Neuron (in vitro differentiated cells): ENCODE measurements at regions not wholly inside any gene's neighbourhood (a gene's known extent, or its start where the extent isn't known, plus 50 kb on each side); places are given as distances from the start of the nearest gene placed in this dataset.

Experiments used
- H2AFZ ChIP-seq: one replicate; pipeline ENCODE4 v1.6.1; 2013; ENCODE audit warnings: low read depth, mild to moderate bottlenecking, inconsistent platforms, low read length, moderate library complexity
- H3K27me3 ChIP-seq: one replicate; pipeline ENCODE4 v1.6.1; 2013; ENCODE audit warnings: low read length; ENCODE audit not compliant: insufficient read depth
- H3K36me3 ChIP-seq: one replicate; pipeline ENCODE4 v1.6.1; 2013; ENCODE audit warnings: low read length; ENCODE audit not compliant: insufficient read depth
- H3K4me1 ChIP-seq: one replicate; pipeline ENCODE4 v1.6.1; 2013; ENCODE audit warnings: low read length; ENCODE audit not compliant: insufficient read depth
- H3K4me3 ChIP-seq: 2 replicates; pipeline ENCODE4 v1.5.1; 2013; ENCODE audit warnings: mild to moderate bottlenecking, low read length, moderate library complexity
- H3K9me3 ChIP-seq: one replicate; pipeline ENCODE4 v1.6.1; 2013; ENCODE audit warnings: low read length

GRCh38 chr15:29623116-29623639, 199.1 kb downstream of the TJP1 start:
- no peaks in the 10 kb centered on the region for H3K27me3 ChIP-seq
- H3K4me3 ChIP-seq: no peak overlapping the region
- no peaks in the 10 kb centered on the region for H3K9me3 ChIP-seq

GRCh38 chr15:29622637-29623036, 199.6 kb downstream of the TJP1 start:
- no peaks in the 10 kb centered on the region for H3K4me1 ChIP-seq
- no peak overlapping the region for H2AFZ ChIP-seq
- no peaks in the 10 kb centered on the region for H3K36me3 ChIP-seq
- no peaks in the 10 kb centered on the region for H3K27me3 ChIP-seq
- no peaks in the 10 kb centered on the region for H3K9me3 ChIP-seq
- H3K4me3 ChIP-seq: no peak overlapping the region

More at GRCh38 chr15:29623116-29623639, 199.1 kb downstream of the TJP1 start:
- Histone ChIP-seq H2AFZ (no peak overlapping the region), H3K4me1 (no peaks in the 10 kb centered on the region), H3K36me3 (no peaks in the 10 kb centered on the region)

- no peak overlapping the region for H3K4me3 ChIP-seq
- H2AFZ ChIP-seq: no peak overlapping the region
- no peaks in the 10 kb centered on the region for H3K27me3 ChIP-seq
- H3K4me1 ChIP-seq: no peaks in the 10 kb centered on the region
- H3K36me3 ChIP-seq: no peaks in the 10 kb centered on the region
- no peaks in the 10 kb centered on the region for H3K9me3 ChIP-seq
Observed at GRCh38 chr15:29621616-29622015, 200.7 kb downstream of the TJP1 start.

- Histone ChIP-seq H3K36me3 (no peaks in the 10 kb centered on the region), H3K27me3 (no peaks in the 10 kb centered on the region), H3K4me1 (no peaks in the 10 kb centered on the region), H3K9me3 (no peaks in the 10 kb centered on the region), H2AFZ (no peak overlapping the region), H3K4me3 (no peak overlapping the region)
Observed at GRCh38 chr15:29618586-29618985, 203.7 kb downstream of the TJP1 start.

GRCh38 chr15:29616512-29616911, 205.8 kb downstream of the TJP1 start:
- Histone ChIP-seq H3K9me3 (no peaks in the 10 kb centered on the region), H3K36me3 (no peaks in the 10 kb centered on the region), H2AFZ (no peak overlapping the region), H3K27me3 (no peaks in the 10 kb centered on the region), H3K4me1 (peaks cover 10% of the 10 kb centered on the region), H3K4me3 (no peak overlapping the region)

- H3K36me3 ChIP-seq: no peaks in the 10 kb centered on the region
- no peaks in the 10 kb centered on the region for H3K9me3 ChIP-seq
- H3K4me3 ChIP-seq: no peak overlapping the region
- no peak overlapping the region for H2AFZ ChIP-seq
- H3K4me1 ChIP-seq: peaks cover 17% of the 10 kb centered on the region
- H3K27me3 ChIP-seq: no peaks in the 10 kb centered on the region
Observed at GRCh38 chr15:29615791-29616190, 206.5 kb downstream of the TJP1 start.

GRCh38 chr15:29613951-29614382, 208.3 kb downstream of the TJP1 start:
- Histone ChIP-seq H3K4me3 (no peak overlapping the region), H3K4me1 (peaks cover 17% of the 10 kb centered on the region), H3K9me3 (no peaks in the 10 kb centered on the region), H2AFZ (no peak overlapping the region), H3K36me3 (no peaks in the 10 kb centered on the region), H3K27me3 (no peaks in the 10 kb centered on the region)

GRCh38 chr15:29612701-29613100, 209.6 kb downstream of the TJP1 start:
- Histone ChIP-seq H3K36me3 (no peaks in the 10 kb centered on the region), H3K27me3 (no peaks in the 10 kb centered on the region), H2AFZ (no peak overlapping the region), H3K9me3 (no peaks in the 10 kb centered on the region), H3K4me3 (no peak overlapping the region), H3K4me1 (peaks cover 17% of the 10 kb centered on the region)

GRCh38 chr15:29612096-29612495, 210.2 kb downstream of the TJP1 start:
- H3K4me1 ChIP-seq: peaks cover 17% of the 10 kb centered on the region
- no peaks in the 10 kb centered on the region for H3K27me3 ChIP-seq
- H3K4me3 ChIP-seq: no peak overlapping the region
- H3K36me3 ChIP-seq: no peaks in the 10 kb centered on the region
- H3K9me3 ChIP-seq: no peaks in the 10 kb centered on the region
- H2AFZ ChIP-seq: no peak overlapping the region

GRCh38 chr15:29611057-29611456, 211.2 kb downstream of the TJP1 start:
- Histone ChIP-seq H3K4me1 (peaks cover 17% of the 10 kb centered on the region), H3K9me3 (no peaks in the 10 kb centered on the region), H3K27me3 (no peaks in the 10 kb centered on the region), H2AFZ (no peak overlapping the region), H3K4me3 (no peak overlapping the region), H3K36me3 (no peaks in the 10 kb centered on the region)

- Histone ChIP-seq H2AFZ (no peak overlapping the region), H3K36me3 (no peaks in the 10 kb centered on the region), H3K27me3 (no peaks in the 10 kb centered on the region), H3K4me3 (no peak overlapping the region), H3K4me1 (no peaks in the 10 kb centered on the region), H3K9me3 (no peaks in the 10 kb centered on the region)
Observed at GRCh38 chr15:29601811-29602210, 220.5 kb downstream of the TJP1 start.

GRCh38 chr15:29600262-29600661, 222.0 kb downstream of the TJP1 start:
- Histone ChIP-seq H3K4me3 (no peak overlapping the region), H3K27me3 (no peaks in the 10 kb centered on the region), H2AFZ (no peak overlapping the region), H3K9me3 (no peaks in the 10 kb centered on the region), H3K4me1 (no peaks in the 10 kb centered on the region), H3K36me3 (no peaks in the 10 kb centered on the region)

- no peak overlapping the region for H3K4me3 ChIP-seq
- H2AFZ ChIP-seq: no peak overlapping the region
- H3K4me1 ChIP-seq: no peaks in the 10 kb centered on the region
- H3K9me3 ChIP-seq: no peaks in the 10 kb centered on the region
- no peaks in the 10 kb centered on the region for H3K36me3 ChIP-seq
- peaks cover 3% of the 10 kb centered on the region for H3K27me3 ChIP-seq
Observed at GRCh38 chr15:29596266-29596665, 226.0 kb downstream of the TJP1 start.

- Histone ChIP-seq H2AFZ (no peak overlapping the region), H3K4me3 (no peak overlapping the region), H3K36me3 (no peaks in the 10 kb centered on the region), H3K4me1 (peaks cover 2% of the 10 kb centered on the region), H3K9me3 (no peaks in the 10 kb centered on the region), H3K27me3 (peaks cover 3% of the 10 kb centered on the region)
Observed at GRCh38 chr15:29593629-29594028, 228.6 kb downstream of the TJP1 start.
